OCI-LY7 (cell line): ENCODE measurements at regions not wholly inside any gene's neighbourhood (a gene's known extent, or its start where the extent isn't known, plus 50 kb on each side); places are given as distances from the start of the nearest gene placed in this dataset.

Experiments
- BruUV-seq: library from RNA; stranded (reverse); fragments of 400-500 nt; replicated peaks from 2 replicates; lab custom pipeline; 2021; lab: Mats Ljungman, UMichigan
- CTCF ChIA-PET: fragments of 300-600 bp; sonication (Branson Sonifier 250); formaldehyde crosslinking; loops from one replicate; lab custom pipeline; 2022; ENCODE audit warnings: antibody characterized with exemption; ENCODE audit not compliant: unreplicated experiment; lab: Charles Lee
- POLR2A ChIA-PET: fragments of 300-600 bp; sonication (Branson Sonifier 250); formaldehyde crosslinking; loops from one replicate; lab custom pipeline; 2022; ENCODE audit warnings: antibody characterized with exemption; lab: Charles Lee
- DNase-seq: peaks from one replicate; pipeline ENCODE4 v3.0.0-alpha.2; 2015; ENCODE audit warnings: low spot score
- H2AFZ ChIP-seq: fragments of 200-600 bp; sonication (generic), shearing (Covaris generic); 2 replicates; pipeline ENCODE4 v1.6.1; 2014; ENCODE audit warnings: mild to moderate bottlenecking, antibody characterized with exemption, low read length, moderate library complexity
- H3K27ac ChIP-seq: fragments of 200-600 bp; sonication (generic); 2 replicates; pipeline ENCODE4 v1.5.1; 2014; ENCODE audit warnings: mixed run types, low read depth, mild to moderate bottlenecking, moderate library complexity, low read length, inconsistent platforms; ENCODE audit not compliant: poor library complexity, severe bottlenecking
- H3K36me3 ChIP-seq: fragments of 200-600 bp; sonication (generic); 2 replicates; pipeline ENCODE4 v1.6.1; 2014; ENCODE audit warnings: mild to moderate bottlenecking, antibody characterized with exemption, low read length, moderate library complexity, mixed read lengths; ENCODE audit not compliant: insufficient read depth
- H3K4me1 ChIP-seq: fragments of 200-600 bp; sonication (generic); 2 replicates; pipeline ENCODE4 v1.5.1; 2014; ENCODE audit warnings: mild to moderate bottlenecking, low read length; ENCODE audit not compliant: insufficient read depth, poor library complexity, severe bottlenecking
- H3K4me2 ChIP-seq: fragments of 200-600 bp; sonication (generic); 2 replicates; pipeline ENCODE4 v1.6.1; 2014; ENCODE audit warnings: mild to moderate bottlenecking, low read length
- H3K4me3 ChIP-seq: fragments of 200-600 bp; sonication (generic); 2 replicates; pipeline ENCODE4 v1.5.1; 2014; ENCODE audit warnings: mild to moderate bottlenecking, low read depth, low read length; ENCODE audit not compliant: poor library complexity, severe bottlenecking
- H3K79me2 ChIP-seq: fragments of 200-600 bp; sonication (generic); 2 replicates; pipeline ENCODE4 v1.6.1; 2016; ENCODE audit warnings: low read depth, mild to moderate bottlenecking, low read length, moderate library complexity, mixed read lengths; ENCODE audit not compliant: insufficient read depth
- H3K9me2 ChIP-seq: fragments of 200-600 bp; sonication (generic); 2 replicates; pipeline ENCODE4 v1.6.1; 2016; ENCODE audit warnings: mild to moderate bottlenecking, low read length, mixed read lengths; ENCODE audit not compliant: insufficient read depth
- H3K9me3 ChIP-seq: fragments of 200-600 bp; sonication (generic); 2 replicates; pipeline ENCODE4 v1.6.1; 2014; ENCODE audit warnings: mild to moderate bottlenecking, mixed run types, low read length, mixed read lengths
- H4K20me1 ChIP-seq: fragments of 200-600 bp; sonication (generic); 2 replicates; pipeline ENCODE4 v1.6.1; 2014; ENCODE audit warnings: mild to moderate bottlenecking, antibody characterized with exemption, low read length, moderate library complexity, mixed read lengths; ENCODE audit not compliant: insufficient read depth
- CTCF ChIP-seq: fragments of 200-600 bp; sonication (generic); conservative IDR thresholded peaks from 2 replicates; pipeline ENCODE4 v1.5.1; 2014; ENCODE audit warnings: mild to moderate bottlenecking, antibody characterized with exemption, low read length, moderate library complexity, mixed read lengths
- EZH2phosphoT487 ChIP-seq: fragments of 200-600 bp; sonication (generic); IDR thresholded peaks from 2 replicates; pipeline ENCODE4 v1.6.1; 2018; ENCODE audit warnings: low read depth, borderline replicate concordance, mild to moderate bottlenecking, mixed run types, antibody characterized with exemption, low read length, moderate library complexity, mixed read lengths
- intact Hi-C: fragments of 100-400 bp; cut with micrococcal nuclease; formaldehyde crosslinking; loops from one replicate; pipeline ENCODE4 v1.10.0; 2022; ENCODE audit not compliant: unreplicated experiment

GRCh38 chr5:60526336-60526875 is 173.6 kb downstream of the DEPDC1B start:
- Histone ChIP-seq H3K27ac (no peak overlapping the region), H3K9me2 (no peaks in the 10 kb centered on the region), H3K4me3 (no peak overlapping the region), H3K36me3 (no peaks in the 10 kb centered on the region), H3K4me2 (no peak overlapping the region), H3K79me2 (no peaks in the 10 kb centered on the region), H3K4me1 (peaks cover 22% of the 10 kb centered on the region), H3K9me3 (no peaks in the 10 kb centered on the region), H2AFZ (no peak overlapping the region), H4K20me1 (no peaks in the 10 kb centered on the region)
- TF ChIP-seq CTCF (no peak), EZH2phosphoT487 (no peak)
- no peak for DNase-seq
- CTCF ChIA-PET, result no interaction called here
- intact Hi-C loops, result loop anchor here (10.0 kb wide), 1 partner anchor 418 kb away; the partner anchor contains the start of genes ERCC8 and NDUFAF2
- POLR2A ChIA-PET, result no interaction called here
- BruUV-seq, result no TSS peak

- Histone ChIP-seq H2AFZ (peak overlapping the region; percentile 94), H3K79me2 (no peaks in the 10 kb centered on the region), H3K4me2 (peak overlapping the region; percentile 83), H3K9me2 (no peaks in the 10 kb centered on the region), H4K20me1 (no peaks in the 10 kb centered on the region), H3K4me3 (peak overlapping the region; percentile 63), H3K4me1 (peaks cover 33% of the 10 kb centered on the region), H3K9me3 (no peaks in the 10 kb centered on the region), H3K36me3 (no peaks in the 10 kb centered on the region), H3K27ac (peak overlapping the region; percentile 49)
- intact Hi-C loops, result loop anchor here (5.0 to 10.0 kb wide), 2 partner anchors 75 to 422 kb away; partner anchors contain the start of genes ERCC8 and NDUFAF2
- POLR2A ChIA-PET, result interaction anchor here (0.6 to 2.9 kb wide), 9 partner anchors 10 to 104 kb away, joined by 3 to 12 read pairs (median 4); no protein-coding TSS in a partner anchor
- CTCF ChIA-PET, result no interaction called here
- BruUV-seq, result no TSS peak
- no peak for TF ChIP-seq EZH2phosphoT487
- TF ChIP-seq CTCF, result no peak
- DNase-seq, result peak; percentile 28
Observed at GRCh38 chr5:60522292-60522905, 177.6 kb downstream of the DEPDC1B start.
